ENCODE measurements at regions not wholly inside any gene's neighbourhood (a gene's known extent, or its start where the extent isn't known, plus 50 kb on each side); places are given as distances from the start of the nearest gene placed in this dataset.

DNA sequence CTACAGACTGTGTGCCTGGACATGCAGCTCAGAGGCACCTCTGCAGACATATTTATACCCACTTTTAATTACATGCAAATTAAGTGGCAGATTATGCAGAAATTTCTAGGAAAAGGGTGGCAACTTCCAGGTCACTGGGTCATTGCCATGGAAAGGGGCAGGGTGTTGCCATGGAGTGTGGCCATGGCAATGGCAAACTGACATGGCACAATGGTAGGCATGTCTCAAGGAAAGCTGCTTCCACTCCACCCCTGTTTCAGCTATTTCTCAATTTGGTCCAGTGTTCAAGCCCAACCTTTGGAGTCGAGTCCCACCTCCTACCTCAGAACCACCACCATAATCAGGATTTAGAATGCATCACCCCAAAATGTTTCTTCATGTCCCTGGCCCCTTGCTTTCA is 170.7 kb upstream of the TSHZ3 start:
- TF ChIP-seq CTCF (IDR thresholded peaks at IDR 0.05) (no peak), POLR2A (IDR thresholded peaks at IDR 0.05; ENCODE audit: low read depth) (no peak)

Measured in esophagus muscularis mucosa (tissue), 3 donors.